DMS114 treated with DMSO at 0.1 percent for 48 hours (cell line): ENCODE measurements at regions not wholly inside any gene's neighbourhood (a gene's known extent, or its start where the extent isn't known, plus 50 kb on each side); places are given as distances from the start of the nearest gene placed in this dataset.

ENCODE experiments used
- DNase-seq: peaks from one replicate; lab custom pipeline; 2025; ENCODE audit not compliant: unreplicated experiment; lab: John Stamatoyannopoulos, UW

- no peak for DNase-seq
These were observed 289.9 kb upstream of the MMS22L start for GRCh38 chr6:97572943-97573342.

GRCh38 chr6:97586344-97586743 lies 303.3 kb upstream of the MMS22L start:
- DNase-seq: no peak

GRCh38 chr6:97591955-97592354 lies 308.9 kb upstream of the MMS22L start:
- no peak for DNase-seq

- DNase-seq: no peak
These were observed 311.8 kb upstream of the MMS22L start for GRCh38 chr6:97594844-97595243.

- no peak for DNase-seq
These were observed 338.1 kb upstream of the MMS22L start for GRCh38 chr6:97621111-97621510.

- no peak for DNase-seq
These were observed 343.8 kb upstream of the MMS22L start for GRCh38 chr6:97626671-97627441.

GRCh38 chr6:97629180-97629579 lies 346.2 kb upstream of the MMS22L start:
- DNase-seq: no peak

- no peak for DNase-seq
These were observed 347.6 kb upstream of the MMS22L start for GRCh38 chr6:97630604-97631003.

- DNase-seq: no peak
These were observed 349.3 kb upstream of the MMS22L start for GRCh38 chr6:97632341-97632740.

- no peak for DNase-seq
These were observed 356.7 kb upstream of the MMS22L start for GRCh38 chr6:97639702-97640101.

- DNase-seq: no peak
These were observed 361.3 kb upstream of the MMS22L start for GRCh38 chr6:97644353-97644752.

- DNase-seq: no peak
These were observed 362.7 kb upstream of the MMS22L start for GRCh38 chr6:97645757-97646156.

- no peak for DNase-seq
These were observed 370.1 kb upstream of the MMS22L start for GRCh38 chr6:97653076-97653475.

- DNase-seq: no peak
These were observed 370.5 kb upstream of the MMS22L start for GRCh38 chr6:97653517-97653916.

GRCh38 chr6:97654674-97655073 lies 371.7 kb upstream of the MMS22L start:
- no peak for DNase-seq

GRCh38 chr6:97656236-97656635 lies 373.2 kb upstream of the MMS22L start:
- no peak for DNase-seq

- no peak for DNase-seq
These were observed 373.8 kb upstream of the MMS22L start for GRCh38 chr6:97656706-97657350.

- DNase-seq: no peak
These were observed 375.1 kb upstream of the MMS22L start for GRCh38 chr6:97658090-97658489.

- DNase-seq: no peak
These were observed 380.2 kb upstream of the MMS22L start for GRCh38 chr6:97663252-97663651.

GRCh38 chr6:97665446-97665845 lies 382.4 kb upstream of the MMS22L start:
- DNase-seq: no peak

GRCh38 chr6:97666889-97667288 lies 383.9 kb upstream of the MMS22L start:
- DNase-seq: no peak

GRCh38 chr6:97668716-97669115 lies 385.7 kb upstream of the MMS22L start:
- no peak for DNase-seq
